K562 (cell line): ENCODE measurements at regions not wholly inside any gene's neighbourhood (a gene's known extent, or its start where the extent isn't known, plus 50 kb on each side); places are given as distances from the start of the nearest gene placed in this dataset.

Experiments
- ATAC-seq: fragments of 200-7000 bp; cut with Tn5 transposase; 3 replicates; pipeline ENCODE4 v1.9.1; 2020; ENCODE audit warnings: moderate library complexity
- BruUV-seq: library from RNA; stranded (reverse); fragments of 400-500 nt; replicated peaks from 2 replicates; lab custom pipeline; 2021; lab: Mats Ljungman, UMichigan
- CTCF ChIA-PET: fragments of 300-600 bp; formaldehyde crosslinking; extraction: SDS; loops from one replicate; lab custom pipeline; 2021; ENCODE audit warnings: low intra/inter-chr PET ratio; lab: Yijun Ruan, JAX
- POLR2A ChIA-PET: fragments of 300-600, 350-650 bp; sonication (Branson Sonifier 250); formaldehyde crosslinking; extraction: SDS; loops from one replicate; lab custom pipeline; 2021; ENCODE audit warnings: antibody characterized with exemption, inconsistent platforms; lab: Yijun Ruan, JAX
- DNase-seq, 4 experiments: peaks; one replicate each; pipeline versions ENCODE4 v3.0.0 to v3.0.0-alpha.2; 2011 to 2018; ENCODE audit warnings: low spot score in 3 of 4, mixed read lengths in 3 of 4; ENCODE audit errors: extremely low read depth in 1 of 4
- FAIRE-seq: peaks from 2 replicates; lab custom pipeline; 2011; peaks lifted over from hg19 to GRCh38; lab: Jason Lieb, UNC
- H2AFZ ChIP-seq: 2 replicates; pipeline ENCODE4 v1.6.0; 2011; ENCODE audit warnings: low read depth, low read length, control low read depth, inconsistent platforms
- H3K27ac ChIP-seq: fragments of 200-600 bp; 3 replicates; pipeline ENCODE4 v1.8.0; 2011; ENCODE audit warnings: low read depth, mild to moderate bottlenecking, control low read depth, inconsistent platforms, low read length, moderate library complexity, mixed read lengths; ENCODE audit errors: extremely low read depth
- H3K27me3 ChIP-seq, 2 experiments: fragments of 300-600 bp in 1 of 2; 2 replicates in 1 of 2; 3 replicates in 1 of 2; pipeline versions ENCODE4 v1.6.0 to v1.8.0; 2011; ENCODE audit warnings: inconsistent platforms in 2 of 2, low read length in 2 of 2, mild to moderate bottlenecking in 1 of 2, mixed read lengths in 1 of 2, moderate library complexity in 1 of 2; ENCODE audit not compliant: control insufficient read depth in 2 of 2, insufficient read depth in 2 of 2
- H3K36me3 ChIP-seq: fragments of 300-600 bp; 3 replicates; pipeline ENCODE4 v1.8.0; 2011; ENCODE audit warnings: mild to moderate bottlenecking, low read length, inconsistent platforms; ENCODE audit not compliant: control insufficient read depth, insufficient read depth
- H3K4me1 ChIP-seq, 2 experiments: fragments of 200-600 bp in 1 of 2; replicated peaks in 1 of 2; 2 replicates in 1 of 2; 3 replicates in 1 of 2; pipeline versions ENCODE4 v1.5.1 to v1.8.0; 2011; ENCODE audit warnings: inconsistent platforms in 2 of 2, low read length in 2 of 2, mild to moderate bottlenecking in 1 of 2, mixed read lengths in 1 of 2, moderate library complexity in 1 of 2; ENCODE audit not compliant: control insufficient read depth in 2 of 2, insufficient read depth in 2 of 2
- H3K4me2 ChIP-seq: 2 replicates; pipeline ENCODE4 v1.6.1; 2011; ENCODE audit warnings: low read length, control low read depth, inconsistent platforms, mixed read lengths; ENCODE audit not compliant: insufficient read depth
- H3K4me3 ChIP-seq: fragments of 200-600 bp; sonication (generic), shearing (Covaris generic); 2 replicates; pipeline ENCODE4 v1.5.1; 2016; ENCODE audit warnings: control low read depth, inconsistent platforms
- H3K79me2 ChIP-seq: fragments of 200-600 bp; 3 replicates; pipeline ENCODE4 v1.8.0; 2011; ENCODE audit warnings: low read length, inconsistent platforms; ENCODE audit not compliant: control insufficient read depth, insufficient read depth
- H3K9ac ChIP-seq, 2 experiments: 2 replicates each; pipeline versions ENCODE4 v1.6.0 to v1.6.1; 2011; ENCODE audit warnings: low read depth in 2 of 2, low read length in 2 of 2, control low read depth in 1 of 2, inconsistent platforms in 1 of 2, mild to moderate bottlenecking in 1 of 2, mixed read lengths in 1 of 2; ENCODE audit not compliant: insufficient read depth in 1 of 2
- H3K9me1 ChIP-seq: one replicate; pipeline ENCODE4 v1.6.0; 2011; ENCODE audit warnings: inconsistent platforms, mild to moderate bottlenecking, low read length, moderate library complexity; ENCODE audit not compliant: control insufficient read depth, insufficient read depth
- H3K9me3 ChIP-seq: replicated peaks from 2 replicates; pipeline ENCODE4 v1.5.1; 2011; ENCODE audit warnings: low read depth, low read length, inconsistent platforms; ENCODE audit not compliant: control insufficient read depth, insufficient read depth
- H4K20me1 ChIP-seq: replicated peaks from 2 replicates; pipeline ENCODE4 v1.6.1; 2011; ENCODE audit warnings: low read length, inconsistent platforms, mixed read lengths; ENCODE audit not compliant: control insufficient read depth, insufficient read depth
- BHLHE40 ChIP-seq: IDR thresholded peaks from 2 replicates; pipeline ENCODE4 v1.6.1; 2011; ENCODE audit warnings: low read length, improper control_type of control experiment
- ILK ChIP-seq: fragments of 450-650 bp; IDR thresholded peaks from 2 replicates; pipeline ENCODE4 v1.6.1; 2016; ENCODE audit warnings: missing genetic modification characterization, low read depth, mild to moderate bottlenecking, missing compliant biosample characterization, moderate library complexity, borderline replicate concordance
- KLF6 ChIP-seq: fragments of 250-450 bp; sonication (Bioruptor Pico); IDR thresholded peaks from 2 replicates; pipeline ENCODE4 v1.4.0; 2020; ENCODE audit warnings: mild to moderate bottlenecking, moderate library complexity, borderline replicate concordance
- NFE2L1 ChIP-seq: fragments of 450-650 bp; IDR thresholded peaks from 2 replicates; pipeline ENCODE4 v1.6.1; 2016; ENCODE audit warnings: missing genetic modification characterization, low read depth, mild to moderate bottlenecking, missing compliant biosample characterization, moderate library complexity, borderline replicate concordance
- NR4A1 ChIP-seq, 2 experiments: fragments of 250-450 bp in 1 of 2; fragments of 450-650 bp in 1 of 2; sonication (Bioruptor Pico) in 1 of 2; IDR thresholded peaks; 2 replicates each; pipeline versions ENCODE4 v1.4.0 to v1.6.1; 2016 to 2020; ENCODE audit warnings: mild to moderate bottlenecking in 2 of 2, missing compliant biosample characterization in 1 of 2, missing genetic modification characterization in 1 of 2, moderate library complexity in 1 of 2
- ZBTB12 ChIP-seq: fragments of 250-450 bp; sonication (Bioruptor Pico); IDR thresholded peaks from 2 replicates; pipeline ENCODE4 v1.4.0; 2020
- ZNF586 ChIP-seq: fragments of 450-650 bp; formaldehyde crosslinking; conservative IDR thresholded peaks from 2 replicates; pipeline ENCODE4 v1.4.0; 2020; ENCODE audit warnings: mild to moderate bottlenecking, moderate library complexity
- WGBS: fragments of 100-300 bp; shearing (Covaris generic); methylation state at CpG from one replicate; pipeline ENCODE4 v1.1.6; 2016; ENCODE audit warnings: low coverage, mixed read lengths; ENCODE audit not compliant: insufficient coverage; ENCODE audit errors: missing lambda C conversion rate; 5-methylcytosine and 5-hydroxymethylcytosine counted together
- in situ Hi-C: fragments of 300-500 bp; cut with MboI; formaldehyde crosslinking; loops from 4 replicates; pipeline ENCODE4 v1.15.0; 2018; ENCODE audit warnings: inconsistent platforms, mixed read lengths
- intact Hi-C: fragments of 100-400 bp; cut with micrococcal nuclease; formaldehyde crosslinking; loops from 2 replicates; pipeline ENCODE4 v1.14.2; 2022

DNA sequence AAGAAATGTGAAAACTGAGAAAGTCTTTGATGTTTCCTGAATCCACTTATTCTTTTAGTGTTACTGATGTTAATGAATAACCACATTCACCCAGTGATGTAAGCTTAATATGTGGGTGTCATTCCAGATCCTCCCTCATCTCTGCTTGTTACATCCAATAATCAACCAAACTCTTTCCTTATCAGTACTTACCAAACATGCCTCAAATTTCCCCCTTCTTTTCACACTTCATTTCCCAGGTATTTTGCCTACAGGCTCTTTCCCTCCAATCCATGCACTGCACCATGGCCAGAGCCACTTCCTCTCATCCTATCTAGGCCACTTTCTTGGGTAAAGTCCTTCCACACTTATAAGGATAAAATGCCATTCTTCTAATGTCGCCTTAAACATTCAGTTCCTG lies 451.5 kb downstream of the NPIPA7 start:
- peaks cover 4 to 17% of the 10 kb centered on the region in 2 experiments; a peak in 4 of 5 replicates for H3K4me1 ChIP-seq
- no peaks in the 10 kb centered on the region for H3K9me3 ChIP-seq
- FAIRE-seq = no peak
- H2AFZ ChIP-seq = no peak overlapping the region
- 53% methylated on average over 1 of the region's 1 CpG for WGBS
- H3K9ac ChIP-seq = no peak overlapping the region
- POLR2A ChIA-PET = no interaction called here
- in situ Hi-C loops (no loop called here), intact Hi-C loops (no loop called here)
- no peaks in the 10 kb centered on the region for H4K20me1 ChIP-seq
- no TSS peak for BruUV-seq
- no peak for ATAC-seq
- no peaks in the 10 kb centered on the region for H3K79me2 ChIP-seq
- no peaks in the 10 kb centered on the region for H3K36me3 ChIP-seq
- H3K27ac ChIP-seq = no peak overlapping the region
- no peak overlapping the region for H3K4me2 ChIP-seq
- no peaks in the 10 kb centered on the region for H3K9me1 ChIP-seq
- no peak for DNase-seq
- CTCF ChIA-PET = no interaction called here
- no peak overlapping the region for H3K4me3 ChIP-seq
- TF ChIP-seq NFE2L1 (tag) (no peak), KLF6 (CRISPR knock-in tag) (no peak), ZNF586 (CRISPR knock-in tag) (no peak), BHLHE40 (no peak), NR4A1 (CRISPR knock-in tag; IDR thresholded peaks at IDR 0.05) (no peak), NR4A1 (tag; IDR thresholded peaks at IDR 0.05) (no peak), ZBTB12 (CRISPR knock-in tag) (no peak), ILK (no peak)
- no peaks in the 10 kb centered on the region for H3K27me3 ChIP-seq
